NCI-H2107 treated with DMSO at 0.1 percent for 48 hours (cell line): ENCODE measurements at regions not wholly inside any gene's neighbourhood (a gene's known extent, or its start where the extent isn't known, plus 50 kb on each side); places are given as distances from the start of the nearest gene placed in this dataset.
A peak's percentile ranks its signal among the peaks of the same experiment; 100 is the strongest.

Source experiments
- DNase-seq: peaks from one replicate; lab custom pipeline; 2025; ENCODE audit not compliant: unreplicated experiment; lab: John Stamatoyannopoulos, UW

GRCh38 chr1:201742476-201742875 lies 86.5 kb upstream of the IPO9 start:
- DNase-seq = no peak

DNA sequence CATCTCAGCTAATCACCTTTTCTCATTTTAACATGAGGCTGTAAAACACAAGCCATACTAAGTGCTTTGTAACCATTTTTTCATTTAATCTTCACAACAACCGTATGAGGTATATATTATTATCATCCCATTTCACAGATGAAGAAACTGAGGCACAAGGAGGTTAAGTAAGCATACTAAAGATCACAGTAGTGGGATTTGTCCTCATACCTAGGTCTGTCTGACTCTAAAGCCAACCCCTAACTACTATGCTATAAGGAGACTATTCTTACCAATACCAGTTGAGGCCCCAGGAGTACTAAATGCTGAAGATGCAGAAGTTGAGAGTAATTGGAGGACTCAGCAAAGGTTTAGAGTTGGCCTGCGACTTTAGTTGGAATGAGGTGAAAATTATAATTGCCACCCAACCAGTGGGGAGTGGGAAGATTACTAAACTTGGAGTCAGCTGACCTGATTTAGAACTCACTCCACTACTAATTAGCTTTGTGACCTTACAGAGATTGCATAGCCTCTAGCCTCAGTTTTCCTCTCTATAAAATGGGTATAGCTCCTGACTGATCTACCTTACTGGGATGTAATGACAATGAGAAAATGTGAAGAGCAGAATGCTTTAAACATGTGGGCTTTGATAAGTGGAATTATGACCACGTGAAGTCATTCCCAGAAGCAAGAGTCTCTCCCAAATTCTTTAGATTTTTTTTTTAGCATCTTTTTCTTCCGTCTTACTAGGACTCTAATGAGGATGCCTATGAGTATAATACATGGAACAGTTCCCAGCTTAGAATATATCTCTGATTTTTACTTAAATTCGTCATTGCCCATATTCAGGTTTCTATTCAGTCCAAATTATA lies 85.8 kb upstream of the IPO9 start:
- no peak for DNase-seq

- no peak for DNase-seq
Observed at GRCh38 chr1:201745023-201745422, 83.9 kb upstream of the IPO9 start.

GRCh38 chr1:201746156-201746555 lies 82.8 kb upstream of the IPO9 start:
- DNase-seq = no peak

GRCh38 chr1:201747261-201747660 lies 81.7 kb upstream of the IPO9 start:
- DNase-seq = no peak

DNA sequence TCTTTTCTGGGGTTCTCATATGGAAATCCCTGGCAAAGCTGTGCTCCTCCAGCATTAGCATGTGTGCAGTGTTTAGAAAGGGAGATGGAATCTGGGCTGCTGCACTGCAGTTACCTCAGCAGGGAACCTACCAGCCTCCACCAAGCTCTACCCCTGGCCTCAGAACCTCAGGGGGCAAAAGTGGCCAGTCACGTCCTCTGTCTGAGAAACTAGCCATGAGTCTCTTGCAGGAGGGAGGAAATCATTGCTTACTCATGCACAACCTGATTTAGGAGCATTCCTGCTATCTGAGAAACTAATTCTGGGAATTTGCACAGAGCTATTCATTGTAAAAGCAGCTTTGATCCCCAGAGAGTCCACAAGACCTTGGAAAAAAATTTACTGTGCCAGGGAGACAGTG lies 80.6 kb upstream of the IPO9 start:
- DNase-seq = no peak

DNA sequence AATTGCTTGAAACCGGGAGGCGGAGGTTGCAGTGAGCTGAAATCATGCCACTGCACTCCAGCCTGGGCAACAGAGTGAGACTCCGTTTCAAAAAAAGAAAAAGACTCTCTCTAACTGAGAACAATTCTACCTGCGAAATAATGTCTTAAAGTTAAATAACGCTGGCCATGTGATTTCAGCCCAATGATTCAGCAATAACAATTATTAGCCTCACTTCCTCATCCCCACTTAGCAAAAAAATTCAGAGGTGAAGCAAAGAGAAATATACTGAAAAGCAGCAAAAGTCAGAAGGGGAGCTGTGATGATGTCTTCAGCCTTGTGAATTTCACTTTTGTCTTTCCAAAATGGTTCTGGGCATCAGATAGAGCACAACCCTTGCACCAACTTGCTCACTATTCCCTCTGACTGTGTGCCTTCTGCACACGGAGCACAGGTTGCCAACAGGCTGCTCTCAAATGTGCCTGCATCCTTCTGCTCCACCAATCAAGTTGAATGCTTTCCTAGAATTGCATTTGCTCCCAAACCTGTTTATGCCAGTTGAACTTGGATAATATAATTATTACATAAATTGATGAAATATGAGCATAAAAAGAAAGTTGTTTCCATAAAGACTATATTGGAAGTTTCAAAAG lies 79.8 kb upstream of the IPO9 start:
- DNase-seq = no peak

- no peak for DNase-seq
Observed at GRCh38 chr1:201750120-201750519, 78.8 kb upstream of the IPO9 start.

- DNase-seq = no peak
Observed at GRCh38 chr1:201750934-201751333, 78.0 kb upstream of the IPO9 start.

DNA sequence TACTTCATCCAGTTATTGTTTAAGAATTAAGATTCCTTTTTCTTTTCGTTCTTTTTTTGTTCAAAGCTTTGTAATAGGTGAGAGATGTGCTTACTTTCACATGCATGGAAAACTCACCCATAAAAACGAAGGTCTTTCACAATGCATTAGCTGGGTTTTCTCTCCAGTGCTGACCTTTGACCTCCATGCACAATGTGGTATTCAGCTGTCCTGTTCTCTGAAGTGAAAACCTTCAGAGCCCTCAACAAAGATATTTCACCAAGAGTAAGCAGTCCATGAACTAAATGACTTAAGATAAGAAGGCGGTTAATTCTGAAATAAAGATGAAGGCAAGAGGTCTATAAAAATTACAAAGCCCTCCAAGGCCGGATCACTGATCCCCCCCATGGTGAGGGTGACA lies 77.1 kb upstream of the IPO9 start:
- DNase-seq = no peak

DNA sequence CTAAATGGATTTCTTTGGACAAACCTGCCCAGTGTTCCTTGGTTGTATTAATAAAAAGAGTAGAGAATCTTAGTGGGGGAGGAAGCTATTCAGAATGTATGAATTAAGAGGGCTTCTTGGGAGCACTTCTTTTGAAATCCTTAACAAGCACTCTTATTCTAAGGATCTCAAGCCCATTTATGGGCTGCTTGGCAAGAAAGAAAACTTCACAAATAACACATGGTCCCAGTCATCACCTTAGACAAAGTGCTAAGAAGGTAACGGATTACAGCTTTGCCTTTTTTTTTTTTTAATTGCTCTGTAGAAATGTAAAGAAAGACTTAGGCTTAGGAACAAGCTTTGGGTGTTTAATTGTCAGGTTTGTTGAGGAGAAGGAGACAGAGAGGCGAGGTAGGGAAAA lies 76.6 kb upstream of the IPO9 start:
- no peak for DNase-seq

- no peak for DNase-seq
Observed at GRCh38 chr1:201753492-201753891, 75.5 kb upstream of the IPO9 start.

GRCh38 chr1:201754353-201754752 lies 74.6 kb upstream of the IPO9 start:
- DNase-seq = no peak

DNA sequence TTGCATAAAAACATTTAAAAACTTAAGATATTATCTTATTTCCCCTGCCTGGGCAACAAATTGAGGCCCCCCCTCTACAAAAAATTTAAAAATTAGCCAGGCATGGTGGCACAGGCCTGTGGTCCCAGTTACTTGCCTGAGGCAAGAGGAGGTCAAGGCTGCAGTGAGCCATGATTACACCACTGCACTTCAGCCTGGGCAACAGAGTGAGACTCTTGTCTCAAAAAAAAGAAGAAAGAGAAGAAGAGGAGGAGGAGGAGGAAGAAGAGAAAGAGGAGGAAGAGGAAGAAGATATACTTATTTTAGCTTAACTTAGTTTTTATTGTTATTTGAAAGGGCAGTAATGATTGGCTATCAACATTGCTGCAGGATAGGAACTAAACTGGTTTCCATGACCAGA lies 73.8 kb upstream of the IPO9 start:
- DNase-seq = no peak

- DNase-seq = no peak
Observed at GRCh38 chr1:201756406-201756805, 72.6 kb upstream of the IPO9 start.

DNA sequence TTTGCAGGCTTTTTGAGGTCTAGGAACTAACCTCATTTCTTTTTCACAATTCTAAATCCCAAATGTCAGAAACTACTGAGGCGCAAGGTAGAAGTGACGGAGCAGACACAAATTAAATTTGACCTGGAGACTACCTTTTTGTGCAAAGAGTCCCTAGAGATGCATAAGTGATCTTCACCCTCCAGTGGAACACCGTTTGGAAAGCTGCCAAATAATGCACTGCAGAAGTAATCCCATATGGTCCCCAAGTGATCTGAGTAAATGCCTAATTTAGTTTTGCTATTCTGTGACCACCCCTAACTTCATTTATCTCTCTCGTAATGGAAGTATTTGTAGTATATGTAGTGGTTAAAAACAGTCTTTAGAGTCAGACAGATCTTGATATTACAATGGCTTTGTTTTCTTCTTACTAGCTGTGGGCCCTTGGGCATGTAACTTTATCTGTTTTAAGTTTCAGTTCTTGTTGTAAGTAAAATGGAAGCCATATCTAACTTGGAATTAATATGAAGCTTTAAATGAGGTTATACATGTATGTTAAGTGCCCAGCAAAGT lies 70.4 kb upstream of the IPO9 start:
- DNase-seq = peak; percentile 81

DNA sequence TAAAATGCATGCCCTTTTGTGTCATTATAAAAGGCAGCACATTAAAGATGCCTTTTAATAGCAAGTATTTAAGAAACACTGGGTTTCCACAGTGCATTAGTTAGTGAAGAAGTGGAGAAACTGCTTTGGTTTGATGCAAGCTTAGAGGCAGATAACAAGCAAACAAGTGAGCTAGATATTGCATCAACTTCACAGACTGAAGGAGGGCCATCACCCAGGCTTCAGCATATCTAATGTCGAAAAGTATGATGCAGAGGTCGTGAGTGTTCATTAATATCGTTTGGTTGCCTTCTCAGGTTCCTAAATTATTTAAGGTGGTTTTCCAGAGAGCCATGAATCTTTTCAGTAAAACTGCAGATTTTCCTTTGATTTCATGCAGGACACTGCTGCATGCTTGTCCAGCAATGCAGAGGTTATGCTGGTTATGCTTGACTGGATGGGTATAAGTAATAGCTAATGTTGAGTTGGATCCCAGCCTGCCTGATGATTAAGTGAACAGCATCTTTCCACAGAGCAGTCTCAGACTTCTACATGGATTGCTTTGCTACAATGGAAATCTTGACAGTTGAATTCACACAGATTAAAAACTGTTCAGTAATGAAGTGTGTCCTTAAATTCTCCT lies 69.7 kb upstream of the IPO9 start:
- no peak for DNase-seq

DNA sequence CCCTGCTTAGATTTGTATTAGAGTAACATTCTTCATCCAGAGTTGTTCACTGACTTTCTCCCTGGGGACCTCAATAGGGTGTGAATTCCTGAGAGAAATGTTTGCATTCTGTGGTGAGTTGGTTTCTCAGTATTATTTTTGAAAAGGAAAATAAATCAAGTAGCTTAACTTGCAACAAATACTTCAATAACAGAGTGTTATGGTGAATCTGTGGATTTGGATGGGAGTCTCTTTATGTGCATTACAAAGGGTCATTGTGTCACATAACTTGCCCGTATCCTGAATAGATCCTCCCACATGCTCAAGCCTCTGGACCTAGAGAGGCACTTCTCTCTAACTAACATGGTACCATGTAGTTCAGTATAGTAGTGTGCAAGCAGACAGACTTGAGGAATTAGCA lies 68.4 kb upstream of the IPO9 start:
- no peak for DNase-seq

GRCh38 chr1:201761178-201761577 lies 67.8 kb upstream of the IPO9 start:
- DNase-seq = no peak

GRCh38 chr1:201761871-201762270 lies 67.1 kb upstream of the IPO9 start:
- no peak for DNase-seq

DNA sequence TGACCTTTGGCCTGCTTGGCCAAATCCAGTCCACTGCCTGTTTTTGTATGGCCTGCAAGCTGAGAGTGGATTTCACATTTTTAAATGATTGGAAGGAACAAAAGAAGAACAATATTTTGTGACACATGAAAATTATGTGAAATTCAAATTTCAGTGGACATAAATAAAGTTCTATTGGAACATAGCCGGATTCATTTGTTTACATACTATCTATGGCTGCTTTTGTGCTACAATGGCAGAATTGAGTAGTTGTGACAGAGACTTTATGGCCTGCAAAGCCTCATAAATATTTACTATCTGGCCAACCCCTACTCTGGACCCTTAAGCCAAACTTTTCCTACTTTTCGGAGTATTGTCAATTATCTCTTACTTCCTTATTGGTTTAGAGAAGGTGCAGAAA lies 66.6 kb upstream of the IPO9 start:
- DNase-seq = no peak
